Right atrium auricular region (tissue), 2 donors: ENCODE measurements at regions not wholly inside any gene's neighbourhood (a gene's known extent, or its start where the extent isn't known, plus 50 kb on each side); places are given as distances from the start of the nearest gene placed in this dataset.

ENCODE experiments used
- DNase-seq: peaks from one replicate; pipeline ENCODE4 v3.0.0-alpha.2; 2019; ENCODE audit warnings: low spot score
- H3K27ac ChIP-seq, 2 donors: fragments of 200-600 bp; sonication (generic); 1 replicate in 1 of 2; 2 replicates in 1 of 2; pipeline ENCODE4 v1.5.1; 2016 to 2019
- H3K27me3 ChIP-seq, 2 donors: fragments of 200-600 bp; sonication (generic); one replicate each; pipeline versions ENCODE4 v1.5.1 to v1.6.0; 2017 to 2019
- H3K36me3 ChIP-seq: fragments of 200-600 bp; sonication (generic); one replicate; pipeline ENCODE4 v1.5.1; 2016
- H3K4me1 ChIP-seq, 2 donors: fragments of 200-600 bp; sonication (generic); one replicate each; pipeline versions ENCODE4 v1.5.1 to v1.6.0; 2017 to 2019
- H3K4me3 ChIP-seq, 2 donors: fragments of 200-600 bp; sonication (generic); 1 replicate in 1 of 2; 2 replicates in 1 of 2; pipeline ENCODE4 v1.5.1; 2017 to 2019; ENCODE audit warnings: mild to moderate bottlenecking in 1 of 2, moderate library complexity in 1 of 2
- H3K9me3 ChIP-seq, 2 donors: fragments of 200-600 bp; sonication (generic); one replicate each; pipeline ENCODE4 v1.5.1; 2019
- CTCF ChIP-seq, 2 donors: fragments of 200-600 bp; sonication (generic); IDR thresholded peaks; one replicate each; pipeline ENCODE4 v1.5.1; 2019; ENCODE audit warnings: antibody characterized with exemption in 2 of 2

- Histone ChIP-seq H3K4me3 (no peak overlapping the region), H3K27ac (no peak overlapping the region), H3K36me3 (no peaks in the 10 kb centered on the region), H3K4me1 (no peaks in the 10 kb centered on the region), H3K9me3 (no peaks in the 10 kb centered on the region), H3K27me3 (no peaks in the 10 kb centered on the region)
- no peak for DNase-seq
- no peak for TF ChIP-seq CTCF (IDR thresholded peaks at IDR 0.05)
These were observed 218.0 kb upstream of the ROBO1 start for GRCh38 chr3:79985816-79986215.

- no peak for DNase-seq
- TF ChIP-seq CTCF (IDR thresholded peaks at IDR 0.05) = no peak
- Histone ChIP-seq H3K27ac (no peak overlapping the region), H3K27me3 (no peaks in the 10 kb centered on the region), H3K36me3 (no peaks in the 10 kb centered on the region), H3K4me1 (no peaks in the 10 kb centered on the region), H3K9me3 (no peaks in the 10 kb centered on the region), H3K4me3 (no peak overlapping the region)
These were observed 215.3 kb upstream of the ROBO1 start for GRCh38 chr3:79983118-79983517.

GRCh38 chr3:79979990-79980389, 212.2 kb upstream of the ROBO1 start:
- DNase-seq = no peak
- no peaks in the 10 kb centered on the region for H3K4me1 ChIP-seq
- no peaks in the 10 kb centered on the region for H3K36me3 ChIP-seq
- no peak overlapping the region for H3K27ac ChIP-seq
- H3K9me3 ChIP-seq = no peaks in the 10 kb centered on the region
- no peak overlapping the region for H3K4me3 ChIP-seq
- no peaks in the 10 kb centered on the region for H3K27me3 ChIP-seq
- TF ChIP-seq CTCF (IDR thresholded peaks at IDR 0.05) = no peak

GRCh38 chr3:79976466-79976865, 208.7 kb upstream of the ROBO1 start:
- no peaks in the 10 kb centered on the region for H3K27me3 ChIP-seq
- H3K9me3 ChIP-seq = no peaks in the 10 kb centered on the region
- no peak overlapping the region for H3K27ac ChIP-seq
- TF ChIP-seq CTCF (IDR thresholded peaks at IDR 0.05) = no peak
- no peaks in the 10 kb centered on the region for H3K4me1 ChIP-seq
- H3K36me3 ChIP-seq = no peaks in the 10 kb centered on the region
- no peak for DNase-seq
- no peak overlapping the region for H3K4me3 ChIP-seq

GRCh38 chr3:79973917-79974595, 206.3 kb upstream of the ROBO1 start:
- DNase-seq = no peak

More at GRCh38 chr3:79973917-79974595, 206.3 kb upstream of the ROBO1 start:
- H3K4me3 ChIP-seq = no peak overlapping the region
- no peaks in the 10 kb centered on the region for H3K9me3 ChIP-seq
- no peaks in the 10 kb centered on the region for H3K27me3 ChIP-seq
- peak overlapping the region in 1 of 2 donors; percentile 24 for H3K27ac ChIP-seq
- H3K36me3 ChIP-seq = no peaks in the 10 kb centered on the region
- no peak for TF ChIP-seq CTCF (IDR thresholded peaks at IDR 0.05)
- no peaks in the 10 kb centered on the region for H3K4me1 ChIP-seq
